Liver (tissue), 8 donors: ENCODE measurements at regions not wholly inside any gene's neighbourhood (a gene's known extent, or its start where the extent isn't known, plus 50 kb on each side); places are given as distances from the start of the nearest gene placed in this dataset.

Experiments
- DNase-seq: peaks from one replicate; pipeline ENCODE4 v3.0.0-alpha.2; 2017; ENCODE audit warnings: low spot score
- H3K27ac ChIP-seq, 2 donors: one replicate each; pipeline ENCODE4 v1.7.0; 2013; ENCODE audit warnings: inconsistent platforms in 2 of 2, low read length in 2 of 2, control low read depth in 1 of 2, low read depth in 1 of 2, mild to moderate bottlenecking in 1 of 2
- H3K27me3 ChIP-seq, 4 donors: one replicate each; pipeline versions ENCODE4 v1.6.1 to v1.7.0; 2013; ENCODE audit warnings: low read length in 3 of 4, inconsistent platforms in 1 of 4, mild to moderate bottlenecking in 1 of 4, moderate library complexity in 1 of 4; ENCODE audit not compliant: control insufficient read depth in 4 of 4, insufficient read depth in 4 of 4
- H3K36me3 ChIP-seq, 4 donors: one replicate each; pipeline versions ENCODE4 v1.6.1 to v1.7.0; 2013; ENCODE audit warnings: low read length in 3 of 4, mild to moderate bottlenecking in 3 of 4, low read depth in 1 of 4, moderate library complexity in 1 of 4; ENCODE audit not compliant: control insufficient read depth in 4 of 4, insufficient read depth in 3 of 4
- H3K4me1 ChIP-seq, 4 donors: one replicate each; pipeline versions ENCODE4 v1.6.1 to v1.7.0; 2013; ENCODE audit warnings: low read length in 3 of 4, mild to moderate bottlenecking in 3 of 4, moderate library complexity in 1 of 4; ENCODE audit not compliant: control insufficient read depth in 4 of 4, insufficient read depth in 4 of 4
- H3K4me3 ChIP-seq, 3 donors: one replicate each; pipeline versions ENCODE4 v1.6.1 to v1.7.0; 2013; ENCODE audit warnings: low read length in 3 of 3, control low read depth in 1 of 3, low read depth in 1 of 3, mild to moderate bottlenecking in 1 of 3
- H3K9ac ChIP-seq, 2 donors: one replicate each; pipeline ENCODE4 v1.7.0; 2013; ENCODE audit warnings: low read length in 2 of 2, mild to moderate bottlenecking in 2 of 2, moderate library complexity in 2 of 2, control low read depth in 1 of 2, low read depth in 1 of 2
- H3K9me3 ChIP-seq, 4 donors: one replicate each; pipeline versions ENCODE4 v1.6.1 to v1.7.0; 2013; ENCODE audit warnings: low read length in 3 of 4; ENCODE audit not compliant: control insufficient read depth in 4 of 4
- ATF3 ChIP-seq: IDR thresholded peaks from 2 replicates; pipeline ENCODE4 v1.6.1; 2016; ENCODE audit warnings: antibody characterized with exemption
- EGR1 ChIP-seq, 2 donors: IDR thresholded peaks; 2 replicates each; pipeline ENCODE4 v1.6.1; 2016 to 2018; ENCODE audit warnings: antibody characterized with exemption in 2 of 2, low read depth in 2 of 2
- FOXA1 ChIP-seq: IDR thresholded peaks from 2 replicates; pipeline ENCODE4 v1.6.1; 2016; ENCODE audit warnings: antibody characterized with exemption
- FOXA2 ChIP-seq: IDR thresholded peaks from 2 replicates; pipeline ENCODE4 v1.6.1; 2016; ENCODE audit warnings: antibody characterized with exemption
- GABPA ChIP-seq, 2 donors: IDR thresholded peaks in 1 of 2; conservative IDR thresholded peaks in 1 of 2; 2 replicates each; pipeline ENCODE4 v1.6.1; 2016; ENCODE audit warnings: antibody characterized with exemption in 2 of 2, mild to moderate bottlenecking in 1 of 2, moderate library complexity in 1 of 2
- HNF4A ChIP-seq, 2 donors: conservative IDR thresholded peaks; 2 replicates each; pipeline ENCODE4 v1.6.1; 2016; ENCODE audit warnings: antibody characterized with exemption in 2 of 2, mild to moderate bottlenecking in 2 of 2
- HNF4G ChIP-seq: IDR thresholded peaks from 2 replicates; pipeline ENCODE4 v1.6.1; 2016; ENCODE audit warnings: antibody characterized with exemption
- JUND ChIP-seq, 2 donors: IDR thresholded peaks; 2 replicates each; pipeline ENCODE4 v1.6.1; 2016; ENCODE audit warnings: antibody characterized with exemption in 2 of 2
- MAX ChIP-seq: IDR thresholded peaks from 2 replicates; pipeline ENCODE4 v1.6.1; 2016; ENCODE audit warnings: antibody characterized with exemption
- NR2F2 ChIP-seq: IDR thresholded peaks from 2 replicates; pipeline ENCODE4 v1.6.1; 2016; ENCODE audit warnings: antibody characterized with exemption
- RAD21 ChIP-seq, 2 donors: IDR thresholded peaks; 2 replicates each; pipeline ENCODE4 v1.6.1; 2016; ENCODE audit warnings: antibody characterized with exemption in 2 of 2, mild to moderate bottlenecking in 2 of 2
- REST ChIP-seq: IDR thresholded peaks from 2 replicates; pipeline ENCODE4 v1.6.1; 2016; ENCODE audit warnings: antibody characterized with exemption, mild to moderate bottlenecking
- RXRA ChIP-seq, 2 donors: IDR thresholded peaks; 2 replicates each; pipeline ENCODE4 v1.6.1; 2017 to 2018; ENCODE audit warnings: antibody characterized with exemption in 2 of 2, mild to moderate bottlenecking in 1 of 2
- SP1 ChIP-seq: IDR thresholded peaks from 2 replicates; pipeline ENCODE4 v1.6.1; 2018; ENCODE audit warnings: antibody characterized with exemption, mild to moderate bottlenecking
- TAF1 ChIP-seq: conservative IDR thresholded peaks from 2 replicates; pipeline ENCODE4 v1.6.1; 2016; ENCODE audit warnings: antibody characterized with exemption, mild to moderate bottlenecking
- YY1 ChIP-seq: IDR thresholded peaks from 2 replicates; pipeline ENCODE4 v1.6.1; 2016; ENCODE audit warnings: antibody characterized with exemption, mild to moderate bottlenecking
- WGBS: extraction: QIAGEN DNeasy Blood & Tissue Kit; methylation state at CpG from one replicate; pipeline ENCODE4 v1.1.7; 2013; 5-methylcytosine and 5-hydroxymethylcytosine counted together
- TF ChIP-seq, protein P1 (sequence below): IDR thresholded peaks from 2 replicates; pipeline ENCODE4 v1.6.1; 2016; ENCODE audit warnings: antibody characterized with exemption
- TF ChIP-seq, protein P2 (sequence below): fragments of 150-350 bp; IDR thresholded peaks from 2 replicates; pipeline ENCODE4 v1.5.1; 2017; ENCODE audit warnings: improper control_type of control experiment, low read depth, low read length; ENCODE audit not compliant: missing input control
- donor health status: healthy.
- donor health status: healthy.
- donor health status: healthy.
- donor health status: healthy.
- donor health status: healthy.

DNA sequence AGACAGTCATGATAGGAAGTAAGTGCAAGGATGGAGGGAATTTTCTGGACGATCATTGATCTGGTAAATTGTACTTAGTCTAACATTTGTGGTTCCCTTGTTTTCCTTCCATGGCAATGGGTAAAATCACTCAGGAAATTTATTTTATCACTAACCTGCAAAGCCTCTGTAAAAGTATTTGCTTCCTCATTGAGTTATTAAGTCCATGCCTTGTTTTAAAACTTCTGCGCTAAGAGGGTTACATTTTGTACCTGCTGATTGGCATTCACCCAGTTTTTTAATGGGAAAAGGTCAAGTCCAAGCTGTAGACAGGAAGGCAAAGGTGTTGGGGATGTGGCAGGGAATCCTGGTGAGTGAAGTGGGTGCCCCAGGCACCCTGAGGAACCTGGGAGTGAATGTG lies 146.2 kb upstream of the NR2F2 start:
- DNase-seq = no peak
- peak overlapping the region; percentile 49 to 77 for H3K27ac ChIP-seq
- no peaks in the 10 kb centered on the region for H3K36me3 ChIP-seq
- peaks cover 4 to 33% (median 25%) of the 10 kb centered on the region in 4 donors for H3K4me1 ChIP-seq
- 39% methylated on average over 2 of the region's 2 CpGs for WGBS
- peak overlapping the region in 1 of 2 donors; percentile 39 for H3K9ac ChIP-seq
- TF ChIP-seq FOXA1 = no peak
- TF ChIP-seq JUND (IDR thresholded peaks at IDR 0.05) = no peak
- no peak for TF ChIP-seq MAX
- no peak for TF ChIP-seq HNF4G
- peak in 1 of 2 donors; percentile 37 for TF ChIP-seq RAD21 (IDR thresholded peaks at IDR 0.05)
- TF ChIP-seq REST = no peak
- TF ChIP-seq YY1 = no peak
- TF ChIP-seq RXRA (IDR thresholded peaks at IDR 0.05) = peak; percentile 33 to 41
- peak; percentile 6 for TF ChIP-seq ATF3
- TF ChIP-seq, protein P1, sequence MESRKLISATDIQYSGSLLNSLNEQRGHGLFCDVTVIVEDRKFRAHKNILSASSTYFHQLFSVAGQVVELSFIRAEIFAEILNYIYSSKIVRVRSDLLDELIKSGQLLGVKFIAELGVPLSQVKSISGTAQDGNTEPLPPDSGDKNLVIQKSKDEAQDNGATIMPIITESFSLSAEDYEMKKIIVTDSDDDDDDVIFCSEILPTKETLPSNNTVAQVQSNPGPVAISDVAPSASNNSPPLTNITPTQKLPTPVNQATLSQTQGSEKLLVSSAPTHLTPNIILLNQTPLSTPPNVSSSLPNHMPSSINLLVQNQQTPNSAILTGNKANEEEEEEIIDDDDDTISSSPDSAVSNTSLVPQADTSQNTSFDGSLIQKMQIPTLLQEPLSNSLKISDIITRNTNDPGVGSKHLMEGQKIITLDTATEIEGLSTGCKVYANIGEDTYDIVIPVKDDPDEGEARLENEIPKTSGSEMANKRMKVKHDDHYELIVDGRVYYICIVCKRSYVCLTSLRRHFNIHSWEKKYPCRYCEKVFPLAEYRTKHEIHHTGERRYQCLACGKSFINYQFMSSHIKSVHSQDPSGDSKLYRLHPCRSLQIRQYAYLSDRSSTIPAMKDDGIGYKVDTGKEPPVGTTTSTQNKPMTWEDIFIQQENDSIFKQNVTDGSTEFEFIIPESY = no peak
- TF ChIP-seq GABPA (IDR thresholded peaks at IDR 0.05 in 1 of 2, conservative IDR thresholded peaks at IDR 0.05 in 1 of 2) = no peak
- no peak for TF ChIP-seq NR2F2
- TF ChIP-seq HNF4A (conservative IDR thresholded peaks at IDR 0.05) = peak; percentile 40 to 44
- TF ChIP-seq, protein P2, sequence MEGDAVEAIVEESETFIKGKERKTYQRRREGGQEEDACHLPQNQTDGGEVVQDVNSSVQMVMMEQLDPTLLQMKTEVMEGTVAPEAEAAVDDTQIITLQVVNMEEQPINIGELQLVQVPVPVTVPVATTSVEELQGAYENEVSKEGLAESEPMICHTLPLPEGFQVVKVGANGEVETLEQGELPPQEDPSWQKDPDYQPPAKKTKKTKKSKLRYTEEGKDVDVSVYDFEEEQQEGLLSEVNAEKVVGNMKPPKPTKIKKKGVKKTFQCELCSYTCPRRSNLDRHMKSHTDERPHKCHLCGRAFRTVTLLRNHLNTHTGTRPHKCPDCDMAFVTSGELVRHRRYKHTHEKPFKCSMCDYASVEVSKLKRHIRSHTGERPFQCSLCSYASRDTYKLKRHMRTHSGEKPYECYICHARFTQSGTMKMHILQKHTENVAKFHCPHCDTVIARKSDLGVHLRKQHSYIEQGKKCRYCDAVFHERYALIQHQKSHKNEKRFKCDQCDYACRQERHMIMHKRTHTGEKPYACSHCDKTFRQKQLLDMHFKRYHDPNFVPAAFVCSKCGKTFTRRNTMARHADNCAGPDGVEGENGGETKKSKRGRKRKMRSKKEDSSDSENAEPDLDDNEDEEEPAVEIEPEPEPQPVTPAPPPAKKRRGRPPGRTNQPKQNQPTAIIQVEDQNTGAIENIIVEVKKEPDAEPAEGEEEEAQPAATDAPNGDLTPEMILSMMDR = no peak
- TF ChIP-seq SP1 = peak; percentile 15
- TF ChIP-seq FOXA2 = no peak
- no peak for TF ChIP-seq EGR1 (IDR thresholded peaks at IDR 0.05; ENCODE audit: low read depth in 2 of 2)
- TF ChIP-seq TAF1 = no peak
- H3K9me3 ChIP-seq = no peaks in the 10 kb centered on the region
- peak overlapping the region in 1 of 3 donors; percentile 14 for H3K4me3 ChIP-seq
- H3K27me3 ChIP-seq = no peaks in the 10 kb centered on the region
